ENCODE measurements at regions not wholly inside any gene's neighbourhood (a gene's known extent, or its start where the extent isn't known, plus 50 kb on each side); places are given as distances from the start of the nearest gene placed in this dataset.

GRCh38 chr16:86707171-86707570 lies 128.8 kb downstream of the FOXL1 start:
- no peak overlapping the region for H3K27ac ChIP-seq (ENCODE audit: control insufficient read depth, insufficient read depth)
- ChIA-PET POLR2A (no interaction called here), CTCF (interaction anchor here (0.6 kb wide), 1 partner anchor 486 kb away, joined by 3 read pairs; no protein-coding TSS in a partner anchor), SMC1A (ENCODE audit: uncharacterized antibody, unreplicated experiment) (no interaction called here), RAD21 (ENCODE audit: unreplicated experiment) (no interaction called here)
- H3K4me3 ChIP-seq: no peak overlapping the region
- no peaks in the 10 kb centered on the region for H3K9me3 ChIP-seq (replicated peaks; ENCODE audit: control insufficient read depth, insufficient read depth, low read length)
- H3K4me2 ChIP-seq (ENCODE audit: control insufficient read depth, insufficient read depth): no peak overlapping the region
- H3K27me3 ChIP-seq (replicated peaks in 1 of 2; ENCODE audit: control insufficient read depth in 2 of 2, insufficient read depth in 2 of 2, low read length in 1 of 2): no peaks in the 10 kb centered on the region
- intact Hi-C loops (cut with micrococcal nuclease; ENCODE audit: unreplicated experiment): no loop called here
- H3K79me2 ChIP-seq (ENCODE audit: control insufficient read depth, insufficient read depth, low read length): no peaks in the 10 kb centered on the region
- 52% methylated on average over 18 of the region's 18 CpGs for WGBS (ENCODE audit: insufficient coverage, insufficient replicate concordance, low lambda C conversion rate, missing lambda C conversion rate)
- H3K9ac ChIP-seq (ENCODE audit: control insufficient read depth, insufficient read depth, low read length): no peak overlapping the region
- no peak for FAIRE-seq
- no peak for ATAC-seq
- no peaks in the 10 kb centered on the region for H3K4me1 ChIP-seq (ENCODE audit: control insufficient read depth, insufficient read depth, low read length)
- no peaks in the 10 kb centered on the region for H3K36me3 ChIP-seq (ENCODE audit: control insufficient read depth in 2 of 2, insufficient read depth in 2 of 2, low read length in 1 of 2)
- no peak for TF ChIP-seq PML (IDR thresholded peaks at IDR 0.05; ENCODE audit: low read length)
- no peak for TF ChIP-seq WRNIP1 (IDR thresholded peaks at IDR 0.05; ENCODE audit: borderline replicate concordance, low read depth, low read length)
- TF ChIP-seq SIX5 (IDR thresholded peaks at IDR 0.05; ENCODE audit: low read depth, low read length, severe bottlenecking): no peak
- TF ChIP-seq SPI1 (IDR thresholded peaks at IDR 0.05; ENCODE audit: borderline replicate concordance, insufficient read depth, low read depth, low read length): no peak
- no peak for TF ChIP-seq IKZF1 (conservative IDR thresholded peaks at IDR 0.05)
- TF ChIP-seq MXI1 (IDR thresholded peaks at IDR 0.05; ENCODE audit: low read depth, low read length): no peak
- no peak for TF ChIP-seq ATF2 (IDR thresholded peaks at IDR 0.05; ENCODE audit: low read length)
- TF ChIP-seq SP1 (IDR thresholded peaks at IDR 0.05; ENCODE audit: low read depth, low read length): no peak
- no peak for TF ChIP-seq RAD21 (IDR thresholded peaks at IDR 0.05; ENCODE audit: insufficient read depth, low read depth, low read length)
- TF ChIP-seq RELB (IDR thresholded peaks at IDR 0.05; ENCODE audit: low read depth): no peak
- TF ChIP-seq ZNF622 (IDR thresholded peaks at IDR 0.05): no peak
- TF ChIP-seq MYB (IDR thresholded peaks at IDR 0.05; ENCODE audit: borderline replicate concordance, low read depth, low read length): no peak
- no peak for TF ChIP-seq FOXK2 (IDR thresholded peaks at IDR 0.05)
- TF ChIP-seq KLF5 (IDR thresholded peaks at IDR 0.05; ENCODE audit: partially characterized antibody): no peak
- TF ChIP-seq SREBF1 (IDR thresholded peaks at IDR 0.05; ENCODE audit: low read length): no peak
- no peak for TF ChIP-seq CBFB (IDR thresholded peaks at IDR 0.05; ENCODE audit: low read depth)
- TF ChIP-seq, protein P1, sequence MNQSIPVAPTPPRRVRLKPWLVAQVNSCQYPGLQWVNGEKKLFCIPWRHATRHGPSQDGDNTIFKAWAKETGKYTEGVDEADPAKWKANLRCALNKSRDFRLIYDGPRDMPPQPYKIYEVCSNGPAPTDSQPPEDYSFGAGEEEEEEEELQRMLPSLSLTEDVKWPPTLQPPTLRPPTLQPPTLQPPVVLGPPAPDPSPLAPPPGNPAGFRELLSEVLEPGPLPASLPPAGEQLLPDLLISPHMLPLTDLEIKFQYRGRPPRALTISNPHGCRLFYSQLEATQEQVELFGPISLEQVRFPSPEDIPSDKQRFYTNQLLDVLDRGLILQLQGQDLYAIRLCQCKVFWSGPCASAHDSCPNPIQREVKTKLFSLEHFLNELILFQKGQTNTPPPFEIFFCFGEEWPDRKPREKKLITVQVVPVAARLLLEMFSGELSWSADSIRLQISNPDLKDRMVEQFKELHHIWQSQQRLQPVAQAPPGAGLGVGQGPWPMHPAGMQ (IDR thresholded peaks at IDR 0.05; ENCODE audit: borderline replicate concordance): no peak
- no peak for TF ChIP-seq STAT3 (IDR thresholded peaks at IDR 0.05; ENCODE audit: low read depth, low read length)
- TF ChIP-seq SREBF2 (IDR thresholded peaks at IDR 0.05; ENCODE audit: low read length): no peak
- TF ChIP-seq, protein P2, sequence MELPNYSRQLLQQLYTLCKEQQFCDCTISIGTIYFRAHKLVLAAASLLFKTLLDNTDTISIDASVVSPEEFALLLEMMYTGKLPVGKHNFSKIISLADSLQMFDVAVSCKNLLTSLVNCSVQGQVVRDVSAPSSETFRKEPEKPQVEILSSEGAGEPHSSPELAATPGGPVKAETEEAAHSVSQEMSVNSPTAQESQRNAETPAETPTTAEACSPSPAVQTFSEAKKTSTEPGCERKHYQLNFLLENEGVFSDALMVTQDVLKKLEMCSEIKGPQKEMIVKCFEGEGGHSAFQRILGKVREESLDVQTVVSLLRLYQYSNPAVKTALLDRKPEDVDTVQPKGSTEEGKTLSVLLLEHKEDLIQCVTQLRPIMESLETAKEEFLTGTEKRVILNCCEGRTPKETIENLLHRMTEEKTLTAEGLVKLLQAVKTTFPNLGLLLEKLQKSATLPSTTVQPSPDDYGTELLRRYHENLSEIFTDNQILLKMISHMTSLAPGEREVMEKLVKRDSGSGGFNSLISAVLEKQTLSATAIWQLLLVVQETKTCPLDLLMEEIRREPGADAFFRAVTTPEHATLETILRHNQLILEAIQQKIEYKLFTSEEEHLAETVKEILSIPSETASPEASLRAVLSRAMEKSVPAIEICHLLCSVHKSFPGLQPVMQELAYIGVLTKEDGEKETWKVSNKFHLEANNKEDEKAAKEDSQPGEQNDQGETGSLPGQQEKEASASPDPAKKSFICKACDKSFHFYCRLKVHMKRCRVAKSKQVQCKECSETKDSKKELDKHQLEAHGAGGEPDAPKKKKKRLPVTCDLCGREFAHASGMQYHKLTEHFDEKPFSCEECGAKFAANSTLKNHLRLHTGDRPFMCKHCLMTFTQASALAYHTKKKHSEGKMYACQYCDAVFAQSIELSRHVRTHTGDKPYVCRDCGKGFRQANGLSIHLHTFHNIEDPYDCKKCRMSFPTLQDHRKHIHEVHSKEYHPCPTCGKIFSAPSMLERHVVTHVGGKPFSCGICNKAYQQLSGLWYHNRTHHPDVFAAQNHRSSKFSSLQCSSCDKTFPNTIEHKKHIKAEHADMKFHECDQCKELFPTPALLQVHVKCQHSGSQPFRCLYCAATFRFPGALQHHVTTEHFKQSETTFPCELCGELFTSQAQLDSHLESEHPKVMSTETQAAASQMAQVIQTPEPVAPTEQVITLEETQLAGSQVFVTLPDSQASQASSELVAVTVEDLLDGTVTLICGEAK (IDR thresholded peaks at IDR 0.05; ENCODE audit: borderline replicate concordance): no peak
- BruUV-seq (replicated peaks): no TSS peak
- no peak for DNase-seq (ENCODE audit: low read depth, low spot score)
- in situ Hi-C loops (cut with MboI): no loop called here
- no peaks in the 10 kb centered on the region for H4K20me1 ChIP-seq (ENCODE audit: control insufficient read depth, insufficient read depth)
- no peak overlapping the region for H2AFZ ChIP-seq (ENCODE audit: control insufficient read depth, low read depth, low read length)
